OCI-LY3 (cell line): ENCODE measurements at regions not wholly inside any gene's neighbourhood (a gene's known extent, or its start where the extent isn't known, plus 50 kb on each side); places are given as distances from the start of the nearest gene placed in this dataset.
A peak's percentile ranks its signal among the peaks of the same experiment; 100 is the strongest.

Experiments used
- H2AFZ ChIP-seq: fragments of 200-600, 300-600 bp; shearing (Covaris generic); 2 replicates; pipeline ENCODE4 v1.6.0; 2014; ENCODE audit warnings: antibody characterized with exemption, low read depth, low read length
- H3K27ac ChIP-seq: fragments of 200-600, 300-600 bp; sonication (generic); 2 replicates; pipeline ENCODE4 v1.5.1; 2014; ENCODE audit warnings: mild to moderate bottlenecking, low read length, moderate library complexity, mixed read lengths
- H3K27me3 ChIP-seq: fragments of 200-600, 300-600 bp; sonication (generic); 2 replicates; pipeline ENCODE4 v1.6.1; 2014; ENCODE audit warnings: low read depth, low read length, mixed read lengths
- H3K36me3 ChIP-seq: fragments of 200-600, 300-600 bp; sonication (generic); replicated peaks from 2 replicates; pipeline ENCODE3; 2014; ENCODE audit warnings: low read depth, low read length, mixed read lengths
- H3K4me1 ChIP-seq: fragments of 300-600, 200-600 bp; sonication (generic); 2 replicates; pipeline ENCODE4 v1.6.1; 2014; ENCODE audit warnings: low read length, mixed read lengths
- H3K4me2 ChIP-seq: fragments of 200-600, 300-600 bp; sonication (generic); 2 replicates; pipeline ENCODE4 v1.6.1; 2014; ENCODE audit warnings: low read length, mixed read lengths
- H3K4me3 ChIP-seq: fragments of 300-600, 200-600 bp; sonication (generic); 2 replicates; pipeline ENCODE4 v1.5.1; 2014; ENCODE audit warnings: antibody characterized with exemption, mild to moderate bottlenecking, low read length, moderate library complexity
- H3K79me2 ChIP-seq: fragments of 300-600, 200-600 bp; shearing (Covaris generic); 2 replicates; pipeline ENCODE4 v1.6.1; 2014; ENCODE audit warnings: mild to moderate bottlenecking, low read length, mixed read lengths
- H3K9ac ChIP-seq: fragments of 300-600, 200-600 bp; shearing (Covaris generic); 2 replicates; pipeline ENCODE4 v1.6.0; 2014; ENCODE audit warnings: mild to moderate bottlenecking, low read length, moderate library complexity
- H3K9me3 ChIP-seq: fragments of 200-600, 300-600 bp; shearing (Covaris generic); 2 replicates; pipeline ENCODE4 v1.6.1; 2014; ENCODE audit warnings: low read length, mixed read lengths; ENCODE audit not compliant: insufficient read depth
- H4K20me1 ChIP-seq: fragments of 200-600, 300-600 bp; sonication (generic); 2 replicates; pipeline ENCODE4 v1.6.1; 2016; ENCODE audit warnings: low read length, mixed read lengths; ENCODE audit not compliant: insufficient read depth
- EZH2phosphoT487 ChIP-seq: fragments of 200-600 bp; shearing (Covaris generic); IDR thresholded peaks from 2 replicates; pipeline ENCODE4 v1.6.1; 2018; ENCODE audit warnings: antibody characterized with exemption, mixed run types, low read depth
- TF ChIP-seq, protein P1 (sequence below): fragments of 200-600, 300-600 bp; sonication (generic); IDR thresholded peaks from 2 replicates; pipeline ENCODE4 v1.5.1; 2014; ENCODE audit warnings: antibody characterized with exemption, low read length, low read depth

DNA sequence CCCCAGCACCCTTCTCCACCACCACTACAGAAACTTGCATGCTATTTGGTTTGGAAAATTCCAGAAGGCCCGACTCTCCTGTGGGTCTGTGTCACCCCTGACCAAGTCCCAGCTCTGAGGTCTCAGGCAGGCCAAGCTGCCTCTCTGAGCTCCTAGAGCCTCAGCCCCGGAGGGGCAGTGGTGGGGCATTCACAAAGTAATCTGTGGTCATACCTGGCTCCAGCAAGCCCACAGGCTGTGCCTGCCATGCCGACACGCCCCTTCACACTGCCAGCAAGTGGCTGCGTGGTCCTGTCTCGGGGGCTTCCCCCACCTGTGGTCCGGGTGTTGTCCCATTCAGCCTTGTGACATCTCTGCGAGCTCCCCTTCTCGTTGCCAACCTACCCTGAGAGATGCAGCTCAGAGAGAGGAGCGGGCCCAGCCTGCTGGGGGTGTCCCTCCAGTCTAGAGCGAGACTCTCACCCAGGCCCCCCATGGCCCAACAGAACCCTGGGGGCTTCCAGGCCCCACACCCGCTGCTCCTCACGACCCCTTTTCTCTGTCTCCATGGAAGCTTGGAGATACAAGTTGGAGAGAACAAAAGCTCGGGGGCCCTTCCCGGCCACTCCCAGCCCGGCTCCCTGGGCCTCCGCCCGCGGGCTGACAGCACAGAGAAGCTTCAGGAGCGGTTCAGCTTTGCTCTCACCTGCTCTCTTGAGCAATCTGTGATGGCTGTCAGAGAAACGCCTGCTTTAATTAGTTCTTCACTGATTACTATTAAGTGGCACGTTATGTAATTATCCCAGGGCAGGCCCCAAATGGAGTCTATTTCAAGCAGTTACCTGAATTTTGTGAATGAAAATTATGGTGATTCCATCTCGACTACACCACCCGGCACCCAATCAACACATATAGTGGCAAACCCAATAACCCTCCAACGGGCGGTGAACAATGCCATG is 147.7 kb upstream of the PHACTR3 start:
- H3K27ac ChIP-seq = no peak overlapping the region
- peaks cover 7% of the 10 kb centered on the region for H3K4me1 ChIP-seq
- no peaks in the 10 kb centered on the region for H3K79me2 ChIP-seq
- TF ChIP-seq, protein P1, sequence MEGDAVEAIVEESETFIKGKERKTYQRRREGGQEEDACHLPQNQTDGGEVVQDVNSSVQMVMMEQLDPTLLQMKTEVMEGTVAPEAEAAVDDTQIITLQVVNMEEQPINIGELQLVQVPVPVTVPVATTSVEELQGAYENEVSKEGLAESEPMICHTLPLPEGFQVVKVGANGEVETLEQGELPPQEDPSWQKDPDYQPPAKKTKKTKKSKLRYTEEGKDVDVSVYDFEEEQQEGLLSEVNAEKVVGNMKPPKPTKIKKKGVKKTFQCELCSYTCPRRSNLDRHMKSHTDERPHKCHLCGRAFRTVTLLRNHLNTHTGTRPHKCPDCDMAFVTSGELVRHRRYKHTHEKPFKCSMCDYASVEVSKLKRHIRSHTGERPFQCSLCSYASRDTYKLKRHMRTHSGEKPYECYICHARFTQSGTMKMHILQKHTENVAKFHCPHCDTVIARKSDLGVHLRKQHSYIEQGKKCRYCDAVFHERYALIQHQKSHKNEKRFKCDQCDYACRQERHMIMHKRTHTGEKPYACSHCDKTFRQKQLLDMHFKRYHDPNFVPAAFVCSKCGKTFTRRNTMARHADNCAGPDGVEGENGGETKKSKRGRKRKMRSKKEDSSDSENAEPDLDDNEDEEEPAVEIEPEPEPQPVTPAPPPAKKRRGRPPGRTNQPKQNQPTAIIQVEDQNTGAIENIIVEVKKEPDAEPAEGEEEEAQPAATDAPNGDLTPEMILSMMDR = no peak
- TF ChIP-seq EZH2phosphoT487 = no peak
- H3K36me3 ChIP-seq = no peaks in the 10 kb centered on the region
- no peak overlapping the region for H2AFZ ChIP-seq
- H3K4me2 ChIP-seq = no peak overlapping the region
- H3K9me3 ChIP-seq = no peaks in the 10 kb centered on the region
- no peak overlapping the region for H3K9ac ChIP-seq
- no peaks in the 10 kb centered on the region for H4K20me1 ChIP-seq
- peaks cover 52% of the 10 kb centered on the region for H3K27me3 ChIP-seq
- H3K4me3 ChIP-seq = no peak overlapping the region

DNA sequence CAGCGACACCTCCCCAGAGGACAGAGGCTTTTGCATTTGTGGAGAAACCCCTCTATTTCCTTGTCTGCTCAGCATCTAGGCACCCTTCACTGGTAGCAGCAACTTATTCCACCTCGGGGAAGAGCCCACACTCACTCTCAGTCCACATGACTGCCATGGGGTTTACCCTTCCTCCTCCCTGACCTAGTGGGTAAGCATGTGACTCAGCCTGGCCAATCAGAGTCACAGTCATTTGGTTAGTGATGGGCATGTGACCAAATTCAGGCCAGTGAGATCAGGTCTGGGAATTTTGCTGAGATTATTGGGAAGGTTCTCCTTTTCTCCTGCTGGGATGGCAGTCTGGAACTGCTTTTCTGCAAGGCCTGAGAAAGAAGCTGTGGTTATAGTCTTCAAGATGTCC is 145.7 kb upstream of the PHACTR3 start:
- H3K36me3 ChIP-seq = no peaks in the 10 kb centered on the region
- H3K4me3 ChIP-seq = no peak overlapping the region
- no peak for TF ChIP-seq EZH2phosphoT487
- TF ChIP-seq, protein P1 = no peak
- H4K20me1 ChIP-seq = no peaks in the 10 kb centered on the region
- H2AFZ ChIP-seq = peak overlapping the region; percentile 44; the same call in 1 of the 2 replicates
- H3K9me3 ChIP-seq = no peaks in the 10 kb centered on the region
- no peak overlapping the region for H3K9ac ChIP-seq
- no peaks in the 10 kb centered on the region for H3K79me2 ChIP-seq
- H3K27me3 ChIP-seq = peaks cover 55% of the 10 kb centered on the region
- peak overlapping the region; percentile 6; the same call in 1 of the 2 replicates for H3K4me2 ChIP-seq
- H3K4me1 ChIP-seq = peaks cover 7% of the 10 kb centered on the region
- no peak overlapping the region for H3K27ac ChIP-seq

DNA sequence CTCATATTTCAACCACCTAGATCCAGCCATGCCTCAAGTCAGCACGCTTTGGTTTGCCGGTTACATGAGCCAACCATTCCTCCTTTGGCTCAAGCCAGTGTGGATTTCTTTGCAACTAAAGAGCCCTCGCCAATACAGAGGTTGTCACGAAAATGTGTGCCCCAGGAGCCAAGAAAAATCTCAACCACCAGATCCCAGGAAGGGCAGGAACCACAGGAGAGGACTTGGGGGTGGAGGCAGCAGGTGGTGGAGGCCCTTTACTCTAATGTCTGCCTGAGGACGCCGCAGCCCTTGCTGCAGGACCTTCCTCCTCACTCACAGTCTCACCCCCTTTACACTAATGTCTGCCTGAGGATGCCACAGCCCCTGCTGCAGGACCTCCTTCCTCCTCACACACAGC is 144.8 kb upstream of the PHACTR3 start:
- Histone ChIP-seq H3K4me2 (no peak overlapping the region), H3K79me2 (no peaks in the 10 kb centered on the region), H2AFZ (no peak overlapping the region), H3K4me1 (peaks cover 7% of the 10 kb centered on the region), H3K9me3 (no peaks in the 10 kb centered on the region), H3K27me3 (peaks cover 53% of the 10 kb centered on the region), H3K27ac (no peak overlapping the region), H3K36me3 (no peaks in the 10 kb centered on the region), H3K9ac (no peak overlapping the region), H3K4me3 (no peak overlapping the region), H4K20me1 (no peaks in the 10 kb centered on the region)
- TF ChIP-seq, protein P1 = no peak
- no peak for TF ChIP-seq EZH2phosphoT487

DNA sequence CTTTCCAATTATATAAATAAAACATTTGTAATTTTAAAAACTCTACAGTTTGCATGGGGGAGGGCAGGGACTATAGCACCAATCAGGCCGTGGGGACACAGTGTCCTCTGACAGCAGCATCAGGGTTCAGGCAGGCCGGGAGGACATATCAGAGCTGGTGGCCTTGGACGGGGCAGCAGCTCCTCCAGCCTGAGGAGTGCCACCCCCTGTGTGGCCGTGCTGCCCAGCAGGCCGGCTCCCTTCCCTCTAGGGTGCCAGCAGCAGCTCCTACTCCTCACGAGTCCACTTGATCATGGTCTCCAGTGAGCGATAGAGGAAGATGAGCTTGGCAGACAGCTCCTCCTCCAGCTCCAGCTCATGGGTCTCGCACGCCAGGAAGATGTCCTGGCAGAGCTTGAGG is 144.0 kb upstream of the PHACTR3 start:
- H4K20me1 ChIP-seq = no peaks in the 10 kb centered on the region
- peaks cover 53% of the 10 kb centered on the region for H3K27me3 ChIP-seq
- no peaks in the 10 kb centered on the region for H3K36me3 ChIP-seq
- TF ChIP-seq EZH2phosphoT487 = no peak
- TF ChIP-seq, protein P1 = no peak
- no peak overlapping the region for H2AFZ ChIP-seq
- H3K27ac ChIP-seq = no peak overlapping the region
- peaks cover 7% of the 10 kb centered on the region for H3K4me1 ChIP-seq
- H3K4me3 ChIP-seq = no peak overlapping the region
- no peak overlapping the region for H3K4me2 ChIP-seq
- no peaks in the 10 kb centered on the region for H3K79me2 ChIP-seq
- H3K9me3 ChIP-seq = no peaks in the 10 kb centered on the region
- H3K9ac ChIP-seq = no peak overlapping the region
